Glutamatergic neuron (in vitro differentiated cells): ENCODE measurements at regions not wholly inside any gene's neighbourhood (a gene's known extent, or its start where the extent isn't known, plus 50 kb on each side); places are given as distances from the start of the nearest gene placed in this dataset.

Source experiments
- DNase-seq: peaks from one replicate; pipeline ENCODE4 v3.0.0; 2022
- H3K27ac Mint-ChIP-seq: one replicate; pipeline ENCODE4 v1.8.0; 2020; ENCODE audit warnings: mild to moderate bottlenecking, mixed read lengths, inconsistent platforms; ENCODE audit not compliant: unreplicated experiment
- H3K27me3 Mint-ChIP-seq: one replicate; pipeline ENCODE4 v1.8.0; 2020; ENCODE audit warnings: mild to moderate bottlenecking, moderate library complexity, mixed read lengths, inconsistent platforms; ENCODE audit not compliant: unreplicated experiment
- H3K36me3 Mint-ChIP-seq: one replicate; pipeline ENCODE4 v1.8.0; 2020; ENCODE audit warnings: mild to moderate bottlenecking, mixed read lengths, inconsistent platforms; ENCODE audit not compliant: unreplicated experiment
- H3K4me1 Mint-ChIP-seq: one replicate; pipeline ENCODE4 v1.8.0; 2020; ENCODE audit warnings: mild to moderate bottlenecking, low read depth, mixed read lengths, inconsistent platforms; ENCODE audit not compliant: unreplicated experiment
- H3K4me3 Mint-ChIP-seq: one replicate; pipeline ENCODE4 v1.8.0; 2020; ENCODE audit warnings: mild to moderate bottlenecking, mixed read lengths, inconsistent platforms; ENCODE audit not compliant: unreplicated experiment
- H3K9me3 Mint-ChIP-seq: one replicate; pipeline ENCODE4 v1.8.0; 2020; ENCODE audit warnings: mild to moderate bottlenecking, moderate library complexity, mixed read lengths, inconsistent platforms; ENCODE audit not compliant: unreplicated experiment
- TF ChIP-seq, protein P1 (sequence below): fragments of 200-600 bp; sonication (generic); IDR thresholded peaks from one replicate; pipeline ENCODE4 v1.5.0; 2021; ENCODE audit not compliant: partially characterized antibody, unreplicated experiment

- H3K36me3 Mint-ChIP-seq = no peaks in the 10 kb centered on the region
- peaks cover 5% of the 10 kb centered on the region for H3K4me1 Mint-ChIP-seq
- no peaks in the 10 kb centered on the region for H3K9me3 Mint-ChIP-seq
- DNase-seq = no peak
- TF ChIP-seq, protein P1, sequence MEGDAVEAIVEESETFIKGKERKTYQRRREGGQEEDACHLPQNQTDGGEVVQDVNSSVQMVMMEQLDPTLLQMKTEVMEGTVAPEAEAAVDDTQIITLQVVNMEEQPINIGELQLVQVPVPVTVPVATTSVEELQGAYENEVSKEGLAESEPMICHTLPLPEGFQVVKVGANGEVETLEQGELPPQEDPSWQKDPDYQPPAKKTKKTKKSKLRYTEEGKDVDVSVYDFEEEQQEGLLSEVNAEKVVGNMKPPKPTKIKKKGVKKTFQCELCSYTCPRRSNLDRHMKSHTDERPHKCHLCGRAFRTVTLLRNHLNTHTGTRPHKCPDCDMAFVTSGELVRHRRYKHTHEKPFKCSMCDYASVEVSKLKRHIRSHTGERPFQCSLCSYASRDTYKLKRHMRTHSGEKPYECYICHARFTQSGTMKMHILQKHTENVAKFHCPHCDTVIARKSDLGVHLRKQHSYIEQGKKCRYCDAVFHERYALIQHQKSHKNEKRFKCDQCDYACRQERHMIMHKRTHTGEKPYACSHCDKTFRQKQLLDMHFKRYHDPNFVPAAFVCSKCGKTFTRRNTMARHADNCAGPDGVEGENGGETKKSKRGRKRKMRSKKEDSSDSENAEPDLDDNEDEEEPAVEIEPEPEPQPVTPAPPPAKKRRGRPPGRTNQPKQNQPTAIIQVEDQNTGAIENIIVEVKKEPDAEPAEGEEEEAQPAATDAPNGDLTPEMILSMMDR = no peak
- no peak overlapping the region for H3K4me3 Mint-ChIP-seq
- peaks cover 2% of the 10 kb centered on the region for H3K27me3 Mint-ChIP-seq
- H3K27ac Mint-ChIP-seq = no peak overlapping the region
Measured at GRCh38 chr4:30875658-30876269, 155.6 kb downstream of the PCDH7 start.

- no peaks in the 10 kb centered on the region for H3K27me3 Mint-ChIP-seq
- DNase-seq = no peak
- H3K36me3 Mint-ChIP-seq = no peaks in the 10 kb centered on the region
- TF ChIP-seq, protein P1 = no peak
- H3K27ac Mint-ChIP-seq = no peak overlapping the region
- H3K4me3 Mint-ChIP-seq = no peak overlapping the region
- no peaks in the 10 kb centered on the region for H3K9me3 Mint-ChIP-seq
- peaks cover 5% of the 10 kb centered on the region for H3K4me1 Mint-ChIP-seq
Measured at GRCh38 chr4:30879855-30880598, 159.9 kb downstream of the PCDH7 start.

GRCh38 chr4:30881985-30882384, 161.8 kb downstream of the PCDH7 start:
- Mint-ChIP-seq H3K9me3 (peaks cover 1% of the 10 kb centered on the region), H3K27ac (no peak overlapping the region), H3K36me3 (no peaks in the 10 kb centered on the region), H3K4me3 (no peak overlapping the region), H3K27me3 (no peaks in the 10 kb centered on the region), H3K4me1 (peaks cover 3% of the 10 kb centered on the region)
- DNase-seq = no peak
- TF ChIP-seq, protein P1 = no peak

DNA sequence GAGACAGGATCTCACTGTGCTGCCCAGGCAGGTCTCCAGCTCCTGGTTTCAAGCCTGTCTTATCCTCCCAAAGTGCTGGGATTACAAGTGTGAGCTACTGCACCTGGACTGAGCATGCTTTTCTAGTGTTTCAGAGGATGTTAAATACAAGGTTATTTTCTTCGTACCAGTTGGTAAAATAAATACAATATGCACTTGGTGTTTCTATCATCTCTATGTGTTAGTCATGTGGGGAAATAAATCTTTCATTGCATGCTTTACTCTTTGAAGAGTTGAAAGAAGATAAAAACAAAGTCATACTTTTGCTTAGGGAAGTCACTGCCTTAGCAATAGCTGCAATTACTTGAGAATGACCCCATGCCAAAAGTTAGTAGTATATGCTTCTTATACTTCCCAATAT, 162.3 kb downstream of the PCDH7 start:
- Mint-ChIP-seq H3K36me3 (no peaks in the 10 kb centered on the region), H3K9me3 (peaks cover 1% of the 10 kb centered on the region)

More for the DNA sequence above, 162.3 kb downstream of the PCDH7 start:
- no peak overlapping the region for H3K4me3 Mint-ChIP-seq
- TF ChIP-seq, protein P1 = no peak
- DNase-seq = no peak
- H3K27ac Mint-ChIP-seq = no peak overlapping the region
- no peaks in the 10 kb centered on the region for H3K27me3 Mint-ChIP-seq
- H3K4me1 Mint-ChIP-seq = no peaks in the 10 kb centered on the region
